Stimulated activated naive CD8-positive, alpha-beta T cell treated with anti-CD3 and anti-CD28 coated beads, Interleukin-15, Interleukin-2, amounts not matched to agents 100 U/mL and 50 U/mL, for 24 hours (primary cell): ENCODE measurements at regions not wholly inside any gene's neighbourhood (a gene's known extent, or its start where the extent isn't known, plus 50 kb on each side); places are given as distances from the start of the nearest gene placed in this dataset.

Experiments
- ATAC-seq: fragments of 150-1000 bp; cut with Tn5 transposase; one replicate; pipeline ENCODE4 v1.10.0; 2021
- DNase-seq: peaks from one replicate; pipeline ENCODE4 v3.0.0; 2021

DNA sequence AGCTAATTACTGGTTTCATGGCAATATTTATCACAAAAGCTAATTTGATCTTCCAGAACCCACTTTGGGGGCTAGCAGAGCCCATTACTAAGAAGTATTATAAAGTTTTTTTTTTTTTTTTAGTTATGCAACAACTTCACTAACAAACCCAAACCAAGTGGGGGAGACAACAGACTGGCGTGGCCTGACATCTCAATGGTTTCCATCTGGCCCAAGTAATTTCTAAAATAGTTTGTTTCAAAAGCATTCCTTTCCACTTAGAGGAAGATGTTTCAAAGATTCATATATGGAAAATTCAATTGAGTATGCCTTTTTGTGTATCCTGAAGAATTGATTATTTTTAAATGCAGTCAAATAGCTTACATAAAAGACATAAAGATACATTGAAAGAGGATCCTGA, 367.1 kb downstream of the HRH4 start:
- DNase-seq (no peak), ATAC-seq (no peak)

DNA sequence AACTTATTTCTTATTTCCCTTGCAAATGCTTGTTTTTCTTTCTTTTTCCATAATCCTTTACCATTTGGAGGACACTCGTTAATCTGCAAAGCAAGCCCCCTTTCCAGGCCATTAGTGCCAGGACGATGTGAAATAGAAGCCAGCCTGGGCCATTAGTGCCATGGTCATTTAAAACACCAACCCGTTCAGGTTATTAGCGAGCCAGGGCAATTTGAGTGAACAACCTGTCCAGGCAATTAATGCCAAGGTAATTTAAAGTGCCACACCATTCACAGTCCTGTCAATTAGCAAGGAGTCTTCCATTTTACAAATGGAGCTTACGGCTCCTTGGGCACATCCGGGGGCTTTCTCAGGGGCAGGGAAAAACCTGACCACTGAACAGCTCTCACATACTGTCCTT, 370.6 kb downstream of the HRH4 start:
- ATAC-seq, result no peak
- no peak for DNase-seq

DNA sequence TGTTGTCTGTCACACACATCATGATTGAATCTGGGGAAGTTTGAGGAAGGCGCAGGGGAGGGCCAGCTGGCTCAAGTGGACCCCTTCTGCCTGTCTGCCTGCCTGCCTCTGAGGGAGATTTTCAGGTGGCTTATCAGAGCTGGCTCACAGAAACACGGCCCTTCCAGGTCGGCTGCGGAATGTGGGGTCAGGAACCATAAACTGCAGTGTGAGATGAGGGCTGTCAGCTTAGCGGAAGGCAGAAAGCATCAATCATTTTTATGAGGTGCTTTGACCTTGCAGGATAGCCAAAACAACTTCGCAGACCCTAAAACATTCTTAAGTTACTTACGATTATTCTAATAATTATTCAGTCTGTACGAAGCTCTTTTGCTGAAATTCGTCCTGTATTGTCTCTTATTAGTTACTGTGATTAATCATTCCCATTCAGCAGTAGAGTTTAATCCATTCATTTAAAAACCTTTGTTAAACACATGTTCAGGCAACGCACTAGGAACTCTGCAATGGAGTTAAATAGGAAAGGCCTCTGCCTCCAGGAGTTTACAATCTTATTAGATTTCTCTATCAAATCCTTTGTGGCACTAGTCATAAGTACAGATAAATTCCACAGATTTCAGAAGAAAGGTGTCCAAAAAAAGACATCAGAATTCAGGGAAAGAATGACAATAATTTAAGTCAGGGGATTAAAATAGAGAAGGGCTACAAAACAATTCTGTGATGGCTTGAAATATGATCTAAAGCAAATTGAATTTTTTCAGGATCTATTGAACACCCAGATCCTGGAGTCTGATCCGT, 371.6 kb downstream of the HRH4 start:
- no peak for ATAC-seq
- no peak for DNase-seq

DNA sequence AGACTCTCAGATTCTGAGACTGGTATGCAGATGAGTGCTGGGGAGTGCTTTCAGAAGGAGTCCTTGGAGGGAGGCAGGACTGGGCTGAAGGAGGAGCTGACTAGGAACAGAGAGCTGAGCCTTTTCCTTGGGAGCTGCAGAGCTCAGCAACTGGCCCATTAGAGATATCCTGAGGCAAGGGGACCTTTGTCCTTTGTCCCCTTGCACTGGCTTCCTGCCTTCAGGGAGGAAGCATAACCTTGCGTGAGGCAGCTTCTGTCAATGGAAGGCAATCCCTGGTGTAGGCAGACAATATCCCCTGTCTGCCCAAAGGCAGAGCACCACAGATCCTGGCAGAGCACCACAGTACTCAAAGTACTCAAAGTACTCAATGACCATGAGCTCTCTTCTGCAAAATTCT, 375.3 kb downstream of the HRH4 start:
- DNase-seq (no peak), ATAC-seq (no peak)

DNA sequence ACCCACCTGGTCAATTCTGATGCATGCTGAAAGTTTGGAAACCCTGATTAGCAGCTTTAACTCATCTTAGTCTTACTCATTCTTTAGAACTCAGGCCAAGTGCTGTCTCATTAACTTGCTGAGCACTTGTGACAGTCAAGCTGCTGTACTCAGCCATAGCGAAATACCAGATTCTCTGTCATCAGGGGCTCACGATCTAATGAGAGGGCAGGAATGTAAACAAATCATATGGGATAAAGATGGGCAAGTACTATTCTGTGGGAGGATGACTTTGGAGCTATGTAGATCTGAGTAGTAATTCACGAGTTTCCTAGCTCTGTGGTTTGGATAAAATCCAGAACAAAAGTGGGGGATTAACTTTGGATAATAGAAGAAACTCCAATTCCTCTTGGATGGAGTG, 376.6 kb downstream of the HRH4 start:
- ATAC-seq, result no peak
- no peak for DNase-seq

DNA sequence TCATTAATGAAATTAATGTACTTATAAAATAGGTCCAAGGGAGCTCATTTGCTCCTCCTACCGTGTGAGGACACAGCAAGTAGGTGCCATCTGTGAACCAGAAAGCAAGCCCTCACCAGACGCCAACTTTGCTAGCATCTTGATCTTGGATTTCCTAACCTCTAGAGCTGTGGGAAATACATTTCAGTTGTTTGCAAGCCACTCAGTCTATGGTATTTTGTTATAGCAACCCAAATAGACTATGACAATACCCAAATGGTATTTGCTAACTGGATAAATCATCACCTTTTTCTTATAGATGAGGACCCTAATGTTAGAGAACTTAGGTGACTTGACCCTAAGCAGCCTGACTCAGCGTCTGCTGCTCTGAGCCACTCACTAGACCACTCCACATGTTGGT, 379.6 kb downstream of the HRH4 start:
- ATAC-seq, result no peak
- no peak for DNase-seq

DNA sequence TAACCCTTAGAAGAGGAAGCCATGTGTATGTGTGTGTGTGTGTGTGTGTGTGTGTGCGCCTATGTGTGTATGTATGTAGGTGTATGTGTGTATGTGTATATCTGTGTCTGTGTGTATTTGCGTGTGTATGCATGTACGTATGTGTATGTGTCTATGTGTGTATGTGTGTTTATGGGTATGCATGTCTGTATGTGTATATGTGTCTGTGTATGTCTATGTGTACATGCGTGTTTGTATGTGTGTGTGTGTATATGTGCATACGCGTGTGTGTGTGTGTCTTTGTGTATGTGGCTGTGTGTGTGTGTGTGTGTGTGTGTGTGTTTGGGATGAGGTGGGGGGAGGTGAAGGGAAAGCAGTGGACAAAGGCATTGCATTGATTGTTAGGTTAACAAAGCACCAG, 380.2 kb downstream of the HRH4 start:
- DNase-seq (no peak), ATAC-seq (no peak)

DNA sequence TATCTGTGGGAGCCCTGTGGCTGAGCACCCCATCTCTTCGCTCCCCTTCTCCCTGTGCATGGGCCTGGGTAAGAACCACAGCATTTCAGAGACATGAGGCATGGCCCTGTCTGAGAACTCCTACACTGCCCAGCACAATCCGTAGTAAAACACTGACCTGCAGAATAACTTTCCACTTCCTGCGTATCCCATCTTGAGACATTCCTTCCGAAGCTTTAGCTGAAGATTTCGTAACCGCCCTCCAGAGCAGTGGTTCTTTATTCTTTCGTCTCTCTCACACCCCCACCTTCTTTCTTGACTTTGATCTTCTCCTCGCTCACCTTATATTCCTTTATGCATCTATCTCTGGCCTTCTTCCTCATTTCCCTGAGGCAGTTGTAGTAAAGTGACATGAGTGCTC, 381.1 kb downstream of the HRH4 start:
- DNase-seq, result no peak
- ATAC-seq, result no peak

DNA sequence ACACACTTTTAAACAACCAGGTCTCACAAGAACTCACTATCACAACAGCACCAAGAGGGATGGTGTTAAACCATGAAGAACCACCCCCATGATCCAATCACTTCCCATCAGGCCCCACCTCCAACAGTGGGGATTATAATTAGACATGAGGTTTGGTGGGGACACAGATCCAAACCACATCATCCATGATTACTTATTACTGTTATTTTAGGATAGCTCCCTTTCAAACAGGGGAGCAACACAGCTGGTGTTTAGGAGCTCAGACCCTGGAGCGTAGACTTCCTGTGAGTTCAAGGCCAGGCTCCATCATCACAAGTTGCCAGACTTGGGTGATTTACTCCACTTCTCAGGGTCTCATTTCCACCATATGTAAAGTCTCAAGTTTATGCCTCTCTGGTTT, 382.7 kb downstream of the HRH4 start:
- no peak for DNase-seq
- no peak for ATAC-seq

DNA sequence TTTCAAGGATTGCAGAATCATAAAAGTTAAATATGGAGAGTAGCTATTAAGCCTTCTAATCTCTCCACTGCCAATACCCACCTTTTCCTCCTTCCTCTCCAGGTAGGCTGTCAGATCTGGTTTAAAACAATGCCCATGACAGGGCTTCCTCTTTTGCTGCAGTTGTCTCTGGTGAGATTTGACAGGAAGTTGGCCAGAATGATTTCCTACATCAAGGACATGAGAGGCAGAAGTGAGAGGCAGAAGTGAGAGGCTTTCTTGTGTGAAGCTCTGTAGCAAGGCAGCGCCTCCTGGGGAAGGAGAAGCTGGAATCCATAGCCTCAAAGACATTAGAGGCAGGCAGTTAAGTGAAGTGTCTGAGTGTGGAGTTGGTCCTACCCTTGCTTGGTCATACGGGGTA, 385.7 kb downstream of the HRH4 start:
- ATAC-seq, result no peak
- DNase-seq, result no peak

DNA sequence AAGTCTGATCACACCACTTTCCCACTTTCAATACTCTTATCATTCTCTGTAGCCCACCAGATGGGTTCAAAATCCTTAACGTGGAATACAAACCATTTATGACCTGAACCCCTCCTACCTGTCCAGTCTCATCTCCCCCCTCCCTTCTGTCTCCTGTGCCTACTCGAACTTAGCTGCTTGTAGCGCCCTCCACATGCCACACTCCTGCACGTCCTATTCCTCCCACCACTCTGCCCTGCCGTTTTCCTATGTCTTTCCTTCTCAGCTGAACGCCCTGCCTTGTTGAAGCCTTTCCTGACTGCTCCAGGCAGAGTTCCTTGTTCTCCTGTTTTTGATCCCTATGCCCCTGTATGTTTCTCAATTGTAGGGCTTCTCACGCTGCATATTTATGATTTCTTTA, 390.1 kb downstream of the HRH4 start:
- no peak for ATAC-seq
- no peak for DNase-seq

DNA sequence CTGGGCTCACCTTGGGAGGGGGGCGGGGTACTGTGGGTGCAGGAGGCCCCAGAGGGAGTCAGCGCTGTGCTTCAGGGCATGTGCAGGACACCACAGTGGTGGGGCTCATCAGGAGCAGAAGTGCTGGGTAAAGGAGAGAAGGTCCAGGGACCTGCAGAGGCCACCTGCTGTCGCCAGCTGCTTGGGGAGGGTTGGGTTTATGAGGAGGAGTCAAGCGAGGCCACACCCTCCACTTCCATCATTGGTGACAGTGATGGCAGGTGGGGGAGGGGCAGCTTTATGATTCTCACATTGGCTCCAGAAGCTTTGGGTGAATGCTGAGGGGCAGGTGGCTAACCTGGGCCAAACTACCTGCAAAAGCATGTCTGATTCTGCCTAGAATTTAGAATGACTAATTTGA, 392.6 kb downstream of the HRH4 start:
- DNase-seq, result no peak
- no peak for ATAC-seq

DNA sequence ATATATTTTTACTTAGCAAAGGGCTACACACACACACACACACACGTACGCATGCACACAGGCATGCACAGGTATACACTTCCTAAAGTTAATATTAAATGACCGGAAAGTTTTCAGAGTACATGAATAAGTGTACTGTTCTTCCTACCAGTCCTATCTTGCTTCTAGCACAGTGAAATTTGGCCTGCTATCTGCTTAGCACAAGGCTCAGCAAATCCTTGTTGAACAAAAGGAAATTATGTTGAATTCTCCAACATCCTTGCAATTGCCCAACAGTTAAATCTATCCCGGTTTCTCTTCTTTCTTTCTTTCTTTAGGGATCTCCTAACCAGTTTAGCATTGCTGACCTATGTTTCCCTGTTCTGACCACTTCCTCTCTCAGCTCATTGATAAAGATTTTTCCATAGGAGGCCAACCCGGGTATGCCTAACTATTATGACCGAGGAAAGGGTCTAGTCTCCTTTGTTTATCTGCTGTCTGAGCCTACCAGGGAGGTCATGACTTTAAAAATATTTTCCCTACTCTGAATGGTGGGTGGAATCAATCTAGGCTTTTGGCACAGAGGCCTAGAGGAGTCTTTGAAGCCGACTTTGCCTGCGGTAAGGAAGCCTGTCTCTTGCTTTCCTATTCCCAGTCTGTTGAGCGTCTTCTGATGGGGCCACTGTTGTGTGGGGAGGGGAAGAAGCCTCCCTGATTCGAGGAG, 400.7 kb downstream of the HRH4 start:
- ATAC-seq (no peak), DNase-seq (no peak)

DNA sequence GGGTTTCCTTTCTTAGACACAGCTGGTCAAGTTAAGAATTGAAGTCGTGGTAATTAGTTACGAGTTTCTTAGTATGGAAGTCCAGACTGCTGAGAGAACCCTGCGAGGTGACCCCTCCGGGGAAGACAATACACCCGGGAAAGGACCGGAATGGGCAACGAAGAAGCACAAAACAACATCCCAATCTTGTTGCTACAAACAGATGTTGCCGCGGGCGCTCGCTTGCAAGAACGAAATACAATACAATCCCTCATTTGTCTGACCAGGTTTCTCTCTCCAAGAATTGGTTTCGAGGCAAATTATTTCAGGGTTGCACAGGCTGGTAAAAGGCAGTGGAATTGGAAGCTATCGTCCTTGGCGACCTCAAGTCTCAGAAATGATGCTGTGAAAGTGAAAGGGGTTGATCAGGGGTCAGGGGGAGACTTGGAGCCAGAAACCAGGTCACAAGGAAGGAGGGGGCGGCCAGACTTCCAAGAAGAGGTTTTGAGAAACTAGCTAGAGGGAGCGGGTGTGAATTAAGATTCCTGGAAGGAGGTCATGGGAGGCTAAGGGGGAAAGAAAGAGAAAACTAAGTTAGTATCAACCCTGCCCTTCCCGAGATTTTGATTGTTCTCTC, 401.9 kb downstream of the HRH4 start:
- DNase-seq, result no peak
- no peak for ATAC-seq

DNA sequence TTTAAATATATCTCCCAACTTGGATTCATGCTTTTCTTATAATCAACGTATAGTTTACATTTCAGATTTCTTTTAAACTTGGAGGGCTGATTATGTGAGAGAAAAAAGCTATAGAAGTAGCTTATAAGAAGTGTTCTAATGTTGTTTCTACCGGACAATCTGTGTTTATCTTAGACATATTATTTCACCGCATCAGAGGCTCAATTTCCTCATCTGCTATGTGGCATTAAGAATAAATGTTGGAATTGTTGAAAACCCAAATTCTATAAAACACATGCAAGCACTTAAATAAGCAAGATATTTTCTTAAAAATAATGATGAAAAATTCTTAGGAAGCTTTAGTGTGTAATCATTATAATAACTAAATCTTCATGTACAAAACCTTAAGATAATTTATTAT, 407.9 kb downstream of the HRH4 start:
- ATAC-seq, result no peak
- DNase-seq, result no peak

DNA sequence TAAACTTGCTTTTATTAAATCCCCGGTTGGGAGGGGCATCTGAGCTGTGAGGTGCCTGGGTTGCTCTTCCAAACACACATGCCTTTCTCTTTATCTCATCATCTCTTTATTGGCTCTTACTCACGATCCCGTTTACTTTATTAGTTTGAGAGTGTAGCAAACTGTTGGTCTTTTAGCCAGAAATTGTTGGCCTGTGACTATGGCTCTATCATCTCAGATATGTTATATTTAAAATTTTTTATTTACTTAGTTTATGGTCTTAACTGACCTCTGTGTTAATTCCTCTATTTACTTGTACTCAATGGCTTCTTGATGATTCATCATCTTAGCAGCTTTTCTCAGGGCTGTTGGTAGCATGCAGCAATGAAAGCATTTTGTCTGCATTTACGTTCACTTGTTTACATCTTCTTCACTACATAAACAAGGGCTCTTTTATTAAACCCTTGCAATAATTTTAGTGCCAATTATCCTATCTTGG, 408.4 kb downstream of the HRH4 start:
- DNase-seq (no peak), ATAC-seq (no peak)

DNA sequence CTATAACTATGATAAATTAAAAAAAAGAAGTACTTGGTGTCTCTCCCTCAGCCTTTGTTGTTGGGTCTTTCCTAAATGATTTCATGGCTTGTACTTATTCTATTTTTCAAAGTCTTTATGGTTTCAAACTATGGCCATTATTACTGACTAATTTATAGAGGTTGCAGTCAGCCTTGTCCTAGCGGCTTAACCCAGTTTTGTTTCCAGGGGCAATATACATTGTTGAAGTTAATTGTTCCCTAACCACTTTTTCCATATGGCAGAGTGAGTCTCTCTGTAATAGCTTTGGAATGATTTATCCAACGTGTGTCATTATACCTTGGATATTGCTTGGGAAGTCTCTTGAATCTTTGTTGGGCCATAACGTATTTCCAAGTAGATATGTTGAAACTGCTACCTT, 408.8 kb downstream of the HRH4 start:
- no peak for DNase-seq
- no peak for ATAC-seq

DNA sequence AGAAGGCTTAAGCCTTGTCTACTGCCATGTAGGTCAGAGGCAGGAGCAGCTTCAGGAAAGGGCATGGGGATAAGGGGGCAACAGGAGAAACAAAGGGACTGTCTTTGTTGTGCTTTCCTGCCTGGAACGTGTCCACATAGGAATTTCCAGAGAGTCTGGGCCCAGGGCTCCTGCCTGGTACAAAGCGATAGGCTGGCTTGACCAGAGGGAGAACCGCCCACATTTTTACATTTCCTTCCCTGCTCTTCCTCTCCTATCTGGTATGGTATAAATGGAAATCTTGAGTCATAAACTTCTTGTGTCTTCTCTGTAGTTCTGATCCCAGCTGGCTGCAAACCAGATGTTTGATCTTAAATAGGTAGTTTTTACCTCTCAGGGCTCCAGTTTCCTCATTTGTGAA, 414.8 kb downstream of the HRH4 start:
- DNase-seq, result no peak
- no peak for ATAC-seq

DNA sequence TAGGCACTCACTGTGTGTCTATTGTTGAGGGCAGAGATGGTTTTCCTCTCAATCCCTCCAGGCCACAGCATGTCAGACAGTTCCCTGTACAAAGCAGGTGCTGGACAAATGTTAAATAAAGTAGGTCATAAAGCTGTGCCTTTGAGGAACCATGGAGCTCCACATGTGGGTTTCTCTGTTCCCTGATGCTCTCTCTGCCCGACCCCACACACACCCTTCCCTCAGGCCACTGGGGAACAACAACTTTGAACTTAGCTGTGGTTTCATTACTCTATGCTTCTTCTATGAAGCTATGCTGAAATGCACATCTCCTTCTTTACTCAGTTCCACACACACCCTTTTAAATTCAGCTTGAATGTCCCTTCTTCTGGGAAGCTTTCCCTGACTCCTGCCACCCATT, 415.3 kb downstream of the HRH4 start:
- DNase-seq (no peak), ATAC-seq (no peak)

DNA sequence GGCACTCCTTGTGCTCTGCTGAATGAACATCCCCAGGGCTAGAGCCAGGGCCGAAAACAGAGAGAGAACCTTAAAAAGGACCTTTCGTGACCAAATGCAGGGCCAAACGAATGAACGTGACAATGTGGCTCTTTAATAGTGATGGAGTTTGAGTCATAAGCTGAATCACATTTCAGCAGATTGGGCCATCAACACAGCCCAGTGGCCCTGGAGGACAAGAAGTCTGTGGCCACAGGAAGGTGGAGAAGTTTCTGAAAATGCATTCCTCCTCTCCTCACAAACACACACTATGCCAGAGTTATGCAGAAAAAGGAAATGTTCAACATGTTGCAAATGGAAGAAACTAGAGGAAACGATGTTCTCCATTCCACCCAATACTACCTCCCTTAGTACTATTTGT, 415.8 kb downstream of the HRH4 start:
- no peak for DNase-seq
- no peak for ATAC-seq

DNA sequence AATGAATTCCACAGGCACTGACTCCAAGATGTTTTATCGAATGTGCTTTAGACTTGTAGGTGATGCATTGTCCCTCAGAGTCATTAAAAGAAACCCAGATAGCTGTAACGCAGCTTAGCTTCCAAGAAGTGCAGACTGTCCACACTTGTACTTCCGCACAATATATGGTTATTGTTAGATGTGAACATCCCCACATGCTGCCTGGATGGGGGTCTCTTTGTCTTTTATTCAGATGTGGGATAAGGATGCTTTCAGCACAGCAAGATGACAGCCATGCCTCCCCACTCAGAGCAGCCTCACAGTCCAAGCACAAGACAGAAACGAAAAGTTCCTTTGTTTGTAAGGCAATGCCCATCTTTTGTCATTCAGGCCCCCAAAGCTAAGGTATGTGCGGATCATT, 416.6 kb downstream of the HRH4 start:
- DNase-seq, result no peak
- ATAC-seq, result no peak

DNA sequence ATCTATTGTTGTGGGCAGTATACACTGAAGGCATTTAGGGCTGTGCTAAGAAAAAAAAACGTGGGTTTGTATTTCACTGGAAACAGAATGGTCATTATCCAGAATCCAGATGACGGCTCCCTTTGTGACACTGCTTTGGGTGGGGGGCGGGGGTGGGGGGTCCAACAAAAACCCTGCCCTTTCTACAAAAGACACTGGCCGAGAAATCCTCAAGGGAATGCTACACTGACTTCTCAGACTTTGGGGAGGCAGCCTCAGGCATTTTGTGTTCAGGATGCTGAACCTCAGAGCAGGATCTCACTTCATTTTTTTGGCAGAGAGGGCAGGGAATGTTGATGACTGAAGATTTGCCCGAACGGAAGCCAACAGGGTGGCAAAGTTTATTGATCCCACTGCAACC, 417.1 kb downstream of the HRH4 start:
- DNase-seq, result no peak
- ATAC-seq, result no peak

DNA sequence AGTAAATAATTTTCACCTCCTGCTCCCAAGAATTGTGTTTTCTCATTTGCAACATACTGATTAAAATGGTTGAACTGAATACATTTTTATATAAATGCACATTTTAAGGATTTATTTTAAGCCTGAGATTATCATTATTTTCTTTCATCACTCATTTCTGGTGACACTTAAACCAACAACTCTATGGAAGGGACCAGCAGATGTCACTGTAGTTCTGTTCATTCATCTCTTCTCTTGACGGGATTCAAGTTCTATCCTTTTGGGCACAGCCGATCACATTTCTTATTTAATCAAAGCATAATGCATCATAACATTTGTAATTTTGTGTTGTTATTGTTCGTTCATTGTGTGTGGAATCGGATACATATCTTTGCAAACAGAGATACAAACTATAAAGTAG, 417.9 kb downstream of the HRH4 start:
- ATAC-seq, result no peak
- DNase-seq, result no peak

DNA sequence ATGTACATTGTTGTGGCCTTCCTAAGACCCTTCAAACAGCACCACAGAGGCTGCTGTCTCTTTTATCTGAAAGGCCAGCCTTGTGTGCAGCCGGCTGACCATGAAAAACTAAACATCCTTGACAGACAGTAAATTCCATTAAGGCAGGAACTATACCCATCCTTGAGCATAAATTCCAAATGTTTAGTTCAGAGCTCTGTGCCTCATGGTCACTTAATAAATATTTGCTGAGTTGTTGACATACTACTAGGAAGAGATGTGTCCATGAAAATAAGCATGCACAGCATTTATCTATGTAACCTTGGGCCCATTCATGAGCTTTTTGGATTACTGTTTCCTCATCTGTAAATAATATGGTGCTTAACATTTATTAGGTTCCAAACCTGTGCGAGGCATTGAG, 424.8 kb downstream of the HRH4 start:
- no peak for DNase-seq
- no peak for ATAC-seq
